Smooth muscle cell (in vitro differentiated cells): ENCODE measurements at regions not wholly inside any gene's neighbourhood (a gene's known extent, or its start where the extent isn't known, plus 50 kb on each side); places are given as distances from the start of the nearest gene placed in this dataset.

Source experiments
- DNase-seq: peaks from one replicate; lab custom pipeline; 2025; ENCODE audit not compliant: unreplicated experiment; lab: John Stamatoyannopoulos, UW
- H2AFZ ChIP-seq: fragments of 200-600 bp; sonication (generic); 2 replicates; pipeline ENCODE4 v1.6.0; 2016; ENCODE audit warnings: antibody characterized with exemption, low read depth, mild to moderate bottlenecking
- H3F3A ChIP-seq: fragments of 200-600 bp; sonication (generic); 2 replicates; pipeline ENCODE4 v1.6.0; 2017; ENCODE audit warnings: antibody characterized with exemption, low read depth
- H3K27ac ChIP-seq: fragments of 200-600 bp; sonication (generic); 2 replicates; pipeline ENCODE4 v1.5.1; 2016; ENCODE audit warnings: low read depth, mild to moderate bottlenecking
- H3K27me3 ChIP-seq: fragments of 200-600 bp; sonication (generic); 2 replicates; pipeline ENCODE4 v1.6.1; 2016; ENCODE audit warnings: low read depth, mild to moderate bottlenecking
- H3K36me3 ChIP-seq: fragments of 200-600 bp; sonication (generic); 2 replicates; pipeline ENCODE4 v1.5.1; 2016; ENCODE audit warnings: low read depth
- H3K4me1 ChIP-seq: fragments of 200-600 bp; sonication (generic); 2 replicates; pipeline ENCODE4 v1.5.1; 2016; ENCODE audit warnings: low read depth
- H3K4me2 ChIP-seq: fragments of 200-600 bp; sonication (generic); 2 replicates; pipeline ENCODE4 v1.6.0; 2016; ENCODE audit warnings: mild to moderate bottlenecking
- H3K4me3 ChIP-seq: fragments of 200-600 bp; sonication (generic); 2 replicates; pipeline ENCODE4 v1.5.1; 2016; ENCODE audit warnings: mild to moderate bottlenecking
- H3K79me2 ChIP-seq: fragments of 200-600 bp; sonication (generic); 2 replicates; pipeline ENCODE4 v1.6.0; 2016; ENCODE audit warnings: low read depth, mild to moderate bottlenecking
- H3K9ac ChIP-seq: fragments of 200-600 bp; sonication (generic); 2 replicates; pipeline ENCODE4 v1.6.0; 2016; ENCODE audit warnings: low read depth
- H3K9me3 ChIP-seq: fragments of 200-600 bp; sonication (generic); replicated peaks from 2 replicates; pipeline ENCODE4 v1.5.1; 2016; ENCODE audit warnings: low read depth
- H4K20me1 ChIP-seq: fragments of 200-600 bp; sonication (generic); 2 replicates; pipeline ENCODE4 v1.6.0; 2016; ENCODE audit warnings: low read depth
- WGBS: methylation state at CpG from one replicate; pipeline ENCODE4 v1.1.7; 2016; ENCODE audit warnings: low lambda C conversion rate; 5-methylcytosine and 5-hydroxymethylcytosine counted together
- TF ChIP-seq, protein P1 (sequence below): fragments of 200-600 bp; sonication (generic); IDR thresholded peaks from 2 replicates; pipeline ENCODE4 v1.5.1; 2017; ENCODE audit warnings: borderline replicate concordance, mild to moderate bottlenecking, antibody characterized with exemption; ENCODE audit not compliant: insufficient read depth, poor library complexity, severe bottlenecking

DNA sequence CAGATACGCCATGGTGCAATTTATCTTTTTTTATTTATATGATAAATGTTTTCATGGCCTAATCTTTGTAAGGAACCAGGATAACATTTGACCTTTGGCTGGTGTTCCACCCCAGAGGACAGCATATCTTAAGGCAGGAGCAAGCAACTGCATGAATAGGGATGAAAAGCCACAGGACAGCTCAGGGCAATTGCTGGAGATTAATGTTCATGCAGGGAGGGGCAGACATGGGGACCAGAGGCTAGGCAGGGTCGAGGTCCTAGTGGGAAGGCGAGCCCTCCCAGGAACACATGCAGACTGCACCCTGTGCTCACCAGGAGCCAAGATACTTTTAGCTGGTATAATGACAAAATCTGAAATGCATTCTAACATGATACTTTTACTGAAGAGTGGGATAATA is 74.4 kb upstream of the HAO2 start:
- WGBS, result 67% methylated on average over 3 of the region's 3 CpGs
- no peak overlapping the region for H3K4me2 ChIP-seq
- H3K27ac ChIP-seq, result no peak overlapping the region
- no peak overlapping the region for H3K4me3 ChIP-seq
- H3K36me3 ChIP-seq, result no peaks in the 10 kb centered on the region
- H3K9me3 ChIP-seq, result no peaks in the 10 kb centered on the region
- no peaks in the 10 kb centered on the region for H4K20me1 ChIP-seq
- no peaks in the 10 kb centered on the region for H3K27me3 ChIP-seq
- no peaks in the 10 kb centered on the region for H3F3A ChIP-seq
- H2AFZ ChIP-seq, result no peak overlapping the region
- no peaks in the 10 kb centered on the region for H3K79me2 ChIP-seq
- H3K4me1 ChIP-seq, result peaks cover 9% of the 10 kb centered on the region
- DNase-seq, result no peak
- TF ChIP-seq, protein P1, sequence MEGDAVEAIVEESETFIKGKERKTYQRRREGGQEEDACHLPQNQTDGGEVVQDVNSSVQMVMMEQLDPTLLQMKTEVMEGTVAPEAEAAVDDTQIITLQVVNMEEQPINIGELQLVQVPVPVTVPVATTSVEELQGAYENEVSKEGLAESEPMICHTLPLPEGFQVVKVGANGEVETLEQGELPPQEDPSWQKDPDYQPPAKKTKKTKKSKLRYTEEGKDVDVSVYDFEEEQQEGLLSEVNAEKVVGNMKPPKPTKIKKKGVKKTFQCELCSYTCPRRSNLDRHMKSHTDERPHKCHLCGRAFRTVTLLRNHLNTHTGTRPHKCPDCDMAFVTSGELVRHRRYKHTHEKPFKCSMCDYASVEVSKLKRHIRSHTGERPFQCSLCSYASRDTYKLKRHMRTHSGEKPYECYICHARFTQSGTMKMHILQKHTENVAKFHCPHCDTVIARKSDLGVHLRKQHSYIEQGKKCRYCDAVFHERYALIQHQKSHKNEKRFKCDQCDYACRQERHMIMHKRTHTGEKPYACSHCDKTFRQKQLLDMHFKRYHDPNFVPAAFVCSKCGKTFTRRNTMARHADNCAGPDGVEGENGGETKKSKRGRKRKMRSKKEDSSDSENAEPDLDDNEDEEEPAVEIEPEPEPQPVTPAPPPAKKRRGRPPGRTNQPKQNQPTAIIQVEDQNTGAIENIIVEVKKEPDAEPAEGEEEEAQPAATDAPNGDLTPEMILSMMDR, result no peak
- H3K9ac ChIP-seq, result no peak overlapping the region

DNA sequence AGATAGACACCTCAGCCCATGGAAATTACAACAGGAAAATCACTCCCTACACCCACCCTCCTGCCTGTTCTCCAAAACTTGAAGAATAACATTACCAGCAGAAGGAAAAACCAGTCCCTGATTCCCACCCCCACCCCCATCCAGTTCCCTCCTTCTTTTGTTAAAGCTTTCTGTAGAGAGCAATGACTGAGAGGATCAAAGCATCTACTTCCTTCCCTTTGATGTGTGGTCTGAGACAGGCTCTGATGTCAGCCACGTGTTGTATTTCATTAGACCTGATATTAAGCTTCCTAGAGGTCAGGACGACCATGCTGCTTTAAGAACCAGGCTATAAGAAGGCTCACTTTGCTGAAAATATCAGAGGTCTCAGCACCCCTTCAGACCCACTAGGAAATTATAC is 73.9 kb upstream of the HAO2 start:
- H3K9me3 ChIP-seq, result no peaks in the 10 kb centered on the region
- H3K4me3 ChIP-seq, result no peak overlapping the region
- H4K20me1 ChIP-seq, result no peaks in the 10 kb centered on the region
- no peak overlapping the region for H3K9ac ChIP-seq
- no peaks in the 10 kb centered on the region for H3K79me2 ChIP-seq
- H3K4me1 ChIP-seq, result peaks cover 9% of the 10 kb centered on the region
- no peak overlapping the region for H3K27ac ChIP-seq
- DNase-seq, result no peak
- TF ChIP-seq, protein P1, result no peak
- H3K4me2 ChIP-seq, result no peak overlapping the region
- no peaks in the 10 kb centered on the region for H3K27me3 ChIP-seq
- H2AFZ ChIP-seq, result no peak overlapping the region
- no peaks in the 10 kb centered on the region for H3F3A ChIP-seq
- 10% methylated on average over 2 of the region's 2 CpGs for WGBS
- no peaks in the 10 kb centered on the region for H3K36me3 ChIP-seq

GRCh38 chr1:119298687-119299303 is 69.8 kb upstream of the HAO2 start:
- no peak overlapping the region for H2AFZ ChIP-seq
- no peaks in the 10 kb centered on the region for H3K36me3 ChIP-seq
- H3K79me2 ChIP-seq, result no peaks in the 10 kb centered on the region
- no peaks in the 10 kb centered on the region for H3K9me3 ChIP-seq
- DNase-seq, result no peak
- no peak overlapping the region for H3K4me3 ChIP-seq
- no peaks in the 10 kb centered on the region for H3F3A ChIP-seq
- no peaks in the 10 kb centered on the region for H4K20me1 ChIP-seq
- TF ChIP-seq, protein P1, result no peak
- H3K27me3 ChIP-seq, result peaks cover 15% of the 10 kb centered on the region
- no peak overlapping the region for H3K9ac ChIP-seq
- no peak overlapping the region for H3K4me2 ChIP-seq
- H3K27ac ChIP-seq, result no peak overlapping the region
- H3K4me1 ChIP-seq, result peaks cover 9% of the 10 kb centered on the region

- Histone ChIP-seq H3F3A (no peaks in the 10 kb centered on the region), H3K79me2 (no peaks in the 10 kb centered on the region), H4K20me1 (no peaks in the 10 kb centered on the region), H3K4me3 (no peak overlapping the region), H3K4me2 (no peak overlapping the region), H2AFZ (no peak overlapping the region), H3K9me3 (no peaks in the 10 kb centered on the region), H3K4me1 (no peaks in the 10 kb centered on the region), H3K9ac (no peak overlapping the region), H3K36me3 (no peaks in the 10 kb centered on the region), H3K27ac (no peak overlapping the region), H3K27me3 (peaks cover 15% of the 10 kb centered on the region)
- no peak for DNase-seq
- TF ChIP-seq, protein P1, result no peak
- 92% methylated on average over 3 of the region's 3 CpGs for WGBS
Measured at GRCh38 chr1:119302011-119302410, 66.6 kb upstream of the HAO2 start.
